SK-N-MC (cell line): ENCODE measurements at regions not wholly inside any gene's neighbourhood (a gene's known extent, or its start where the extent isn't known, plus 50 kb on each side); places are given as distances from the start of the nearest gene placed in this dataset.

ENCODE experiments used
- EZH2 ChIP-seq: fragments of 200-600 bp; sonication (generic); IDR thresholded peaks from one replicate; pipeline ENCODE4 v1.6.1; 2017; ENCODE audit warnings: antibody characterized with exemption
- POLR2AphosphoS5 ChIP-seq: IDR thresholded peaks from 2 replicates; pipeline ENCODE4 v1.6.1; 2012; ENCODE audit warnings: mild to moderate bottlenecking, low read depth, low read length, borderline replicate concordance

DNA sequence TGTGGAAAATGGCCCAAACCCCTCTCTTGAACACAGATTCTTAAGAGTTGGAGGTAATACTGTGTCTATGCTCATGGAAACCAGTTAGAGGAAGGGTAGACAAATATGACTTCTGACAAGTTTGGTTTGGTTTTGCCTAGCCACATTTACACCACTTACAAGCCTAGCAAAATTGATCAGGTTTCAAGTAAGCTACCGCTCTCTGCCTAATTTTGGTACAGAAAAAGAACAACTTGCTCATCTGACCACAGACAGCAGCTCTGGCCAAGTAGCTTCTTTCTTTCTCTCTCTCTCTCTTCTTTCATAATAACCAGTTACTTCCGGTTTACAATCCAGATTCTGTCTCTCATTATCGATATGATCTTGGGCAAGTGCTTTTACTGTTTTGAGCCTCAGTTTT lies 260.0 kb downstream of the GLUD2 start:
- no peak for TF ChIP-seq POLR2AphosphoS5
- TF ChIP-seq EZH2: no peak
